ENCODE measurements at regions not wholly inside any gene's neighbourhood (a gene's known extent, or its start where the extent isn't known, plus 50 kb on each side); places are given as distances from the start of the nearest gene placed in this dataset.

- Histone ChIP-seq H3K4me1 (no peaks in the 10 kb centered on the region), H3K4me3 (no peak overlapping the region), H3K36me3 (no peaks in the 10 kb centered on the region), H3K9me3 (no peaks in the 10 kb centered on the region), H3K27me3 (no peaks in the 10 kb centered on the region), H3K27ac (no peak overlapping the region)
- no peak for DNase-seq
- TF ChIP-seq POLR2A (IDR thresholded peaks at IDR 0.05) (no peak), CTCF (IDR thresholded peaks at IDR 0.05) (no peak)
- WGBS, 2 donors: 75 to 80% methylated on average over 1 of the region's 1 CpG
- intact Hi-C loops (cut with DNase I): no loop called here
Observed at GRCh38 chr2:208552943-208553342, 146.4 kb downstream of the PTH2R start.

- no peaks in the 10 kb centered on the region for H3K27me3 ChIP-seq
- no peak overlapping the region for H3K4me3 ChIP-seq
- no peaks in the 10 kb centered on the region for H3K36me3 ChIP-seq
- H3K4me1 ChIP-seq: no peaks in the 10 kb centered on the region
- 34 to 52% methylated on average over 3 of the region's 3 CpGs for WGBS, 2 donors
- TF ChIP-seq CTCF (IDR thresholded peaks at IDR 0.05) (no peak), POLR2A (IDR thresholded peaks at IDR 0.05) (no peak)
- H3K9me3 ChIP-seq: no peaks in the 10 kb centered on the region
- intact Hi-C loops (cut with DNase I): no loop called here
- DNase-seq: no peak
- H3K27ac ChIP-seq: no peak overlapping the region
Observed at GRCh38 chr2:208556983-208557484, 150.4 kb downstream of the PTH2R start.

- intact Hi-C loops (cut with DNase I): no loop called here
- H3K9me3 ChIP-seq: no peaks in the 10 kb centered on the region
- H3K4me3 ChIP-seq: no peak overlapping the region
- peaks cover 0 to 4% (median 0%) of the 10 kb centered on the region in 4 donors for H3K27me3 ChIP-seq
- no peaks in the 10 kb centered on the region for H3K4me1 ChIP-seq
- H3K36me3 ChIP-seq: no peaks in the 10 kb centered on the region
- H3K27ac ChIP-seq: no peak overlapping the region
- TF ChIP-seq CTCF (IDR thresholded peaks at IDR 0.05) (no peak), POLR2A (IDR thresholded peaks at IDR 0.05) (no peak)
- 64 to 86% methylated on average over 7 to 8 of the region's 8 CpGs for WGBS, 2 donors
- no peak for DNase-seq
Observed at GRCh38 chr2:208565690-208566416, 159.3 kb downstream of the PTH2R start.

GRCh38 chr2:208568203-208568602 lies 161.6 kb downstream of the PTH2R start:
- 67 to 75% methylated on average over 3 of the region's 3 CpGs for WGBS, 2 donors
- no peak for TF ChIP-seq POLR2A (IDR thresholded peaks at IDR 0.05)
- TF ChIP-seq CTCF (IDR thresholded peaks at IDR 0.05): no peak
- DNase-seq: no peak
- Histone ChIP-seq H3K27ac (no peak overlapping the region), H3K27me3 (peaks cover 0 to 8% (median 0%) of the 10 kb centered on the region in 4 donors), H3K36me3 (no peaks in the 10 kb centered on the region), H3K4me1 (no peaks in the 10 kb centered on the region), H3K9me3 (no peaks in the 10 kb centered on the region), H3K4me3 (no peak overlapping the region)
- intact Hi-C loops (cut with DNase I): no loop called here

GRCh38 chr2:208570066-208570465 lies 163.5 kb downstream of the PTH2R start:
- no peaks in the 10 kb centered on the region for H3K9me3 ChIP-seq
- intact Hi-C loops (cut with DNase I): no loop called here
- H3K4me3 ChIP-seq: no peak overlapping the region
- DNase-seq: no peak
- TF ChIP-seq POLR2A (IDR thresholded peaks at IDR 0.05) (no peak), CTCF (IDR thresholded peaks at IDR 0.05) (no peak)
- peaks cover 0 to 8% (median 0%) of the 10 kb centered on the region in 4 donors for H3K27me3 ChIP-seq
- H3K4me1 ChIP-seq: no peaks in the 10 kb centered on the region
- no peak overlapping the region for H3K27ac ChIP-seq
- H3K36me3 ChIP-seq: no peaks in the 10 kb centered on the region
- WGBS, 2 donors: 80 to 90% methylated on average over 5 of the region's 5 CpGs

Data from esophagus squamous epithelium (tissue), 5 donors.